Activated B cell treated with CpG ODN at 0.5 μM for 24 hours (primary cell): ENCODE measurements at regions not wholly inside any gene's neighbourhood (a gene's known extent, or its start where the extent isn't known, plus 50 kb on each side); places are given as distances from the start of the nearest gene placed in this dataset.

Experiments
- ATAC-seq: fragments of 200-7000 bp; cut with Tn5 transposase; one replicate; pipeline ENCODE4 v1.10.0; 2021; ENCODE audit warnings: low read depth, mild to moderate bottlenecking, moderate library complexity
- CTCF ChIA-PET: fragments of 350-600 bp; sonication (Branson Sonifier 250); formaldehyde crosslinking; loops from one replicate; lab custom pipeline; 2021; ENCODE audit warnings: antibody characterized with exemption; lab: Charles Lee
- POLR2A ChIA-PET: fragments of 350-600 bp; sonication (Branson Sonifier 250); formaldehyde crosslinking; loops from one replicate; lab custom pipeline; 2021; ENCODE audit warnings: antibody characterized with exemption; lab: Charles Lee
- DNase-seq: peaks from one replicate; pipeline ENCODE4 v3.0.0; 2022
- H3K27ac Mint-ChIP-seq: one replicate; pipeline ENCODE4 v1.8.0; 2020; ENCODE audit warnings: mixed read lengths
- H3K27me3 Mint-ChIP-seq: one replicate; pipeline ENCODE4 v1.8.0; 2021; ENCODE audit warnings: mixed read lengths
- H3K36me3 Mint-ChIP-seq: one replicate; pipeline ENCODE4 v1.8.0; 2021; ENCODE audit warnings: low read depth, mixed read lengths
- H3K4me1 Mint-ChIP-seq: one replicate; pipeline ENCODE4 v1.8.0; 2021; ENCODE audit warnings: mixed read lengths
- H3K4me3 Mint-ChIP-seq: one replicate; pipeline ENCODE4 v1.8.0; 2020; ENCODE audit warnings: mild to moderate bottlenecking, mixed read lengths
- H3K9me3 Mint-ChIP-seq: one replicate; pipeline ENCODE4 v1.8.0; 2020; ENCODE audit warnings: mixed read lengths
- CTCF ChIP-seq: fragments of 200-600 bp; IDR thresholded peaks from one replicate; pipeline ENCODE4 v1.8.0; 2022; ENCODE audit warnings: antibody characterized with exemption, mild to moderate bottlenecking
- intact Hi-C: fragments of 100-400 bp; cut with micrococcal nuclease; formaldehyde crosslinking; loops from one replicate; pipeline ENCODE4 v1.15.1; 2024

DNA sequence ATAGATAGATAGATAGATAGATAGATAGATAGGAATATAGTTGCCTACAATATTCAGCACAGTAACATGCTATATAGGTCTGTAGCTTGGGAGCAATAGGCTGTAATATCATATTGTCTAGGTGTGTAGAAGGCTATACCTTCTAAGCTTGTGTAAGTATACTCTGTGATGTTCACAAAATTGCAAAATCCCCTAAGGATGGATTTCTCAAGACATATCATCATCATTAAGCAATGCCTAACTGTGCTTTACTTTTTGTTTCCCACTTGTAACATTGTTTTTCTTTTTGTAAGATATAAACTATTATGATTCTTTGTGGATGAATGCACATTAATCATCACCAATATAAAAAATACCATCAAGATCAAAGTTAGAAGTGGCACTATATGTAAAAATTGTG is 1905.6 kb downstream of the NCAM2 start:
- ChIA-PET CTCF (no interaction called here), POLR2A (no interaction called here)
- intact Hi-C loops, result no loop called here
- ATAC-seq (no peak), DNase-seq (no peak)
- Mint-ChIP-seq H3K27me3 (no peaks in the 10 kb centered on the region), H3K4me1 (no peaks in the 10 kb centered on the region), H3K4me3 (no peak overlapping the region), H3K36me3 (no peaks in the 10 kb centered on the region), H3K9me3 (no peaks in the 10 kb centered on the region), H3K27ac (no peak overlapping the region)
- TF ChIP-seq CTCF, result no peak

- no peaks in the 10 kb centered on the region for H3K36me3 Mint-ChIP-seq
Measured at GRCh38 chr21:22904385-22904784, 1906.2 kb downstream of the NCAM2 start.

DNA sequence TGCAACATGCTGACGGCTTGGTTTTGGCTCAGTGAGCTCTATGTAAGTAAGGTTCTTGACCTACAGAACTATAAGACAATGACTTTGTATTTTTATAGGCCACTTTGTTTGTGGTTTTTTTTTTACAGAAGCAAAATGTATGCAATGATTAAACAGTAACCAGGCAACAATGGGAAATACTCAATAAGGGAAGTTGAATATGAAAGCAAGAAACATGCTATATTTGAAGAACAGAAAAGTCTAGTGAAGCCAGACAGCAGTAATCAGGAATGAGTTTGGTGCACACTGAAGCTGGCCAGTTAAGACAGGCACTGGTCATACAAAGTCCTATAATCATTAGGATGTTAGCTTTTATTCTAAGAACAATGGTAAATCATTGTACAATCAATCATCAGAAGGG is 1926.8 kb downstream of the NCAM2 start:
- no peak for ATAC-seq
- DNase-seq, result no peak
- H3K27me3 Mint-ChIP-seq, result no peaks in the 10 kb centered on the region
- H3K4me3 Mint-ChIP-seq, result no peak overlapping the region
- H3K9me3 Mint-ChIP-seq, result no peaks in the 10 kb centered on the region
- no peak for TF ChIP-seq CTCF
- ChIA-PET CTCF (no interaction called here), POLR2A (no interaction called here)
- no peaks in the 10 kb centered on the region for H3K36me3 Mint-ChIP-seq
- intact Hi-C loops, result no loop called here
- peaks cover 4% of the 10 kb centered on the region for H3K4me1 Mint-ChIP-seq
- H3K27ac Mint-ChIP-seq, result no peak overlapping the region

More at GRCh38 chr21:22904385-22904784, 1906.2 kb downstream of the NCAM2 start:
- no peaks in the 10 kb centered on the region for H3K27me3 Mint-ChIP-seq
- no peaks in the 10 kb centered on the region for H3K9me3 Mint-ChIP-seq
- intact Hi-C loops, result no loop called here
- H3K27ac Mint-ChIP-seq, result no peak overlapping the region
- no peak for TF ChIP-seq CTCF
- H3K4me1 Mint-ChIP-seq, result no peaks in the 10 kb centered on the region
- DNase-seq (no peak), ATAC-seq (no peak)
- no peak overlapping the region for H3K4me3 Mint-ChIP-seq
- ChIA-PET POLR2A (no interaction called here), CTCF (no interaction called here)

DNA sequence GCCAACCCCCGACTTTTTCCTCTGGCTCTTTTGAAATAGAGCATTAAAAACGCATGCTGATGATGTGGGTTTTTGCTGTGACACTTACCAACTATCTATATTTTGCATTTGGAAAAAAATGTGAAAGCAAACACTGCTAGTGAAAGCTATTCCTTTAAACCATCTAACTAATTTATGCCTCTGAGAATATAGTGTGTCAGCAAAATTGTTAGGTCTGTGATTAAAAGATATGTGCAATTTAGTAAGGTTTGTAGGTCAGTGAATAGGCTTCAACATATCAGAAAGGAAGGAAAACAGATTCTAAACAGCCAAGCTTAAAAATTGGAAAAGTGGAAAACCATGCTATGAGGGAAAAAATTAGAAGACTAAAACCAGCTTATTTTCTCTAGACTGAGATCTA is 1929.3 kb downstream of the NCAM2 start:
- H3K27me3 Mint-ChIP-seq, result no peaks in the 10 kb centered on the region
- POLR2A ChIA-PET, result no interaction called here
- ATAC-seq (no peak), DNase-seq (no peak)
- H3K9me3 Mint-ChIP-seq, result peaks cover 3% of the 10 kb centered on the region
- CTCF ChIA-PET, result no interaction called here
- intact Hi-C loops, result no loop called here
- no peak overlapping the region for H3K27ac Mint-ChIP-seq
- H3K36me3 Mint-ChIP-seq, result no peaks in the 10 kb centered on the region
- no peak overlapping the region for H3K4me3 Mint-ChIP-seq
- no peak for TF ChIP-seq CTCF
- peaks cover 4% of the 10 kb centered on the region for H3K4me1 Mint-ChIP-seq

- POLR2A ChIA-PET, result no interaction called here
- no peak for ATAC-seq
- intact Hi-C loops, result no loop called here
- Mint-ChIP-seq H3K4me1 (no peaks in the 10 kb centered on the region), H3K4me3 (no peak overlapping the region), H3K36me3 (no peaks in the 10 kb centered on the region), H3K9me3 (peaks cover 2% of the 10 kb centered on the region), H3K27ac (no peak overlapping the region), H3K27me3 (no peaks in the 10 kb centered on the region)
- DNase-seq, result no peak
- CTCF ChIA-PET, result no interaction called here
- TF ChIP-seq CTCF, result no peak
Measured at GRCh38 chr21:22941779-22942490, 1943.7 kb downstream of the NCAM2 start.
